Left ventricle myocardium inferior (tissue), 1 donor: ENCODE measurements at regions not wholly inside any gene's neighbourhood (a gene's known extent, or its start where the extent isn't known, plus 50 kb on each side); places are given as distances from the start of the nearest gene placed in this dataset.

ENCODE experiments used
- DNase-seq: peaks from one replicate; pipeline ENCODE4 v3.0.0-alpha.2; 2020
- H3K27ac ChIP-seq: fragments of 200-600 bp; replicated peaks from 2 replicates; pipeline ENCODE4 v1.8.0; 2021
- H3K27me3 ChIP-seq: fragments of 200-600 bp; 2 replicates; pipeline ENCODE4 v1.8.0; 2021; ENCODE audit warnings: low read depth
- H3K36me3 ChIP-seq: fragments of 200-600 bp; 2 replicates; pipeline ENCODE4 v1.8.0; 2021
- H3K4me1 ChIP-seq: fragments of 200-600 bp; 2 replicates; pipeline ENCODE4 v1.8.0; 2021
- H3K4me3 ChIP-seq: fragments of 200-600 bp; 2 replicates; pipeline ENCODE4 v1.8.0; 2021; ENCODE audit warnings: mild to moderate bottlenecking, moderate library complexity
- H3K9me3 ChIP-seq: fragments of 200-600 bp; replicated peaks from 2 replicates; pipeline ENCODE4 v1.8.0; 2021
- CTCF ChIP-seq: fragments of 200-600 bp; IDR thresholded peaks from 2 replicates; pipeline ENCODE4 v1.8.0; 2021; ENCODE audit warnings: antibody characterized with exemption, mild to moderate bottlenecking, borderline replicate concordance
- intact Hi-C: fragments of 100-400 bp; cut with micrococcal nuclease; formaldehyde crosslinking; loops from one replicate; pipeline ENCODE4 v1.11.0; 2022
- donor health status: DM: no; HTN: yes; CAD: no; lungs with severe emphysema.

GRCh38 chr22:44406341-44407170 is 91.5 kb downstream of the RTL6 start:
- no peaks in the 10 kb centered on the region for H3K9me3 ChIP-seq
- H3K4me3 ChIP-seq, result no peak overlapping the region
- DNase-seq, result no peak
- no peak for TF ChIP-seq CTCF
- no peaks in the 10 kb centered on the region for H3K27me3 ChIP-seq
- H3K4me1 ChIP-seq, result peaks cover 33% of the 10 kb centered on the region
- intact Hi-C loops, result no loop called here
- no peaks in the 10 kb centered on the region for H3K36me3 ChIP-seq
- H3K27ac ChIP-seq, result no peak overlapping the region

- peak; percentile 5 for DNase-seq
- Histone ChIP-seq H3K4me3 (no peak overlapping the region), H3K4me1 (peaks cover 28% of the 10 kb centered on the region), H3K36me3 (no peaks in the 10 kb centered on the region), H3K27me3 (no peaks in the 10 kb centered on the region), H3K27ac (no peak overlapping the region), H3K9me3 (no peaks in the 10 kb centered on the region)
- TF ChIP-seq CTCF, result no peak
- intact Hi-C loops, result no loop called here
These were observed 92.4 kb downstream of the RTL6 start for GRCh38 chr22:44405661-44406060.

- Histone ChIP-seq H3K9me3 (no peaks in the 10 kb centered on the region), H3K27me3 (no peaks in the 10 kb centered on the region), H3K4me3 (no peak overlapping the region), H3K36me3 (no peaks in the 10 kb centered on the region), H3K4me1 (peaks cover 19% of the 10 kb centered on the region), H3K27ac (no peak overlapping the region)
- DNase-seq, result peak; percentile 3
- no peak for TF ChIP-seq CTCF
- intact Hi-C loops, result no loop called here
These were observed 91.7 kb upstream of the SHISAL1 start for GRCh38 chr22:44404341-44405020.

- no peak for DNase-seq
- no peak overlapping the region for H3K27ac ChIP-seq
- no peaks in the 10 kb centered on the region for H3K27me3 ChIP-seq
- intact Hi-C loops, result no loop called here
- H3K4me1 ChIP-seq, result peaks cover 12% of the 10 kb centered on the region
- H3K9me3 ChIP-seq, result no peaks in the 10 kb centered on the region
- TF ChIP-seq CTCF, result no peak
- H3K4me3 ChIP-seq, result no peak overlapping the region
- H3K36me3 ChIP-seq, result no peaks in the 10 kb centered on the region
These were observed 91.0 kb upstream of the SHISAL1 start for GRCh38 chr22:44403602-44404329.

GRCh38 chr22:44403166-44403565 is 90.4 kb upstream of the SHISAL1 start:
- Histone ChIP-seq H3K4me3 (no peak overlapping the region), H3K27me3 (no peaks in the 10 kb centered on the region), H3K27ac (no peak overlapping the region), H3K9me3 (no peaks in the 10 kb centered on the region), H3K4me1 (peaks cover 7% of the 10 kb centered on the region), H3K36me3 (no peaks in the 10 kb centered on the region)
- peak; percentile 7 for DNase-seq
- TF ChIP-seq CTCF, result no peak
- intact Hi-C loops, result no loop called here
